Adipocyte (in vitro differentiated cells): ENCODE measurements at regions not wholly inside any gene's neighbourhood (a gene's known extent, or its start where the extent isn't known, plus 50 kb on each side); places are given as distances from the start of the nearest gene placed in this dataset.

Source experiments
- DNase-seq: peaks from one replicate; pipeline ENCODE4 v3.0.0-alpha.2; 2015; ENCODE audit warnings: low read depth
- H3K27me3 ChIP-seq: replicated peaks from 2 replicates; pipeline ENCODE4 v1.7.0; 2013; ENCODE audit warnings: mild to moderate bottlenecking, low read length, moderate library complexity; ENCODE audit not compliant: control insufficient read depth, insufficient read depth
- H3K36me3 ChIP-seq: 2 replicates; pipeline ENCODE4 v1.7.0; 2013; ENCODE audit warnings: low read length, mild to moderate bottlenecking, moderate library complexity; ENCODE audit not compliant: control insufficient read depth, insufficient read depth, severe bottlenecking
- H3K4me1 ChIP-seq: 2 replicates; pipeline ENCODE4 v1.7.0; 2013; ENCODE audit warnings: mild to moderate bottlenecking, low read length, moderate library complexity; ENCODE audit not compliant: control insufficient read depth, insufficient read depth
- H3K4me3 ChIP-seq: 2 replicates; pipeline ENCODE4 v1.7.0; 2013; ENCODE audit warnings: mild to moderate bottlenecking, low read length, moderate library complexity
- H3K9ac ChIP-seq: 2 replicates; pipeline ENCODE4 v1.7.0; 2013; ENCODE audit warnings: mild to moderate bottlenecking, low read length, moderate library complexity
- H3K9me3 ChIP-seq: 2 replicates; pipeline ENCODE4 v1.7.0; 2013; ENCODE audit warnings: mild to moderate bottlenecking, low read length, moderate library complexity; ENCODE audit not compliant: control insufficient read depth

- Histone ChIP-seq H3K9ac (no peak overlapping the region), H3K36me3 (no peaks in the 10 kb centered on the region), H3K4me1 (no peaks in the 10 kb centered on the region), H3K27me3 (peaks cover 23% of the 10 kb centered on the region), H3K9me3 (no peaks in the 10 kb centered on the region), H3K4me3 (no peak overlapping the region)
- DNase-seq = no peak
Observed at GRCh38 chr7:140238778-140239652, 62.2 kb upstream of the KDM7A start.

- Histone ChIP-seq H3K4me3 (no peak overlapping the region), H3K4me1 (no peaks in the 10 kb centered on the region), H3K9ac (no peak overlapping the region), H3K36me3 (no peaks in the 10 kb centered on the region), H3K9me3 (no peaks in the 10 kb centered on the region), H3K27me3 (peaks cover 26% of the 10 kb centered on the region)
- DNase-seq = no peak
Observed at GRCh38 chr7:140237390-140237789, 60.6 kb upstream of the KDM7A start.

- Histone ChIP-seq H3K4me1 (no peaks in the 10 kb centered on the region), H3K9ac (no peak overlapping the region), H3K27me3 (peaks cover 27% of the 10 kb centered on the region), H3K4me3 (no peak overlapping the region), H3K36me3 (no peaks in the 10 kb centered on the region), H3K9me3 (no peaks in the 10 kb centered on the region)
- DNase-seq = no peak
Observed at GRCh38 chr7:140236626-140237025, 59.8 kb upstream of the KDM7A start.

GRCh38 chr7:140235114-140235513 lies 58.3 kb upstream of the KDM7A start:
- no peak for DNase-seq
- peaks cover 29% of the 10 kb centered on the region for H3K27me3 ChIP-seq

DNA sequence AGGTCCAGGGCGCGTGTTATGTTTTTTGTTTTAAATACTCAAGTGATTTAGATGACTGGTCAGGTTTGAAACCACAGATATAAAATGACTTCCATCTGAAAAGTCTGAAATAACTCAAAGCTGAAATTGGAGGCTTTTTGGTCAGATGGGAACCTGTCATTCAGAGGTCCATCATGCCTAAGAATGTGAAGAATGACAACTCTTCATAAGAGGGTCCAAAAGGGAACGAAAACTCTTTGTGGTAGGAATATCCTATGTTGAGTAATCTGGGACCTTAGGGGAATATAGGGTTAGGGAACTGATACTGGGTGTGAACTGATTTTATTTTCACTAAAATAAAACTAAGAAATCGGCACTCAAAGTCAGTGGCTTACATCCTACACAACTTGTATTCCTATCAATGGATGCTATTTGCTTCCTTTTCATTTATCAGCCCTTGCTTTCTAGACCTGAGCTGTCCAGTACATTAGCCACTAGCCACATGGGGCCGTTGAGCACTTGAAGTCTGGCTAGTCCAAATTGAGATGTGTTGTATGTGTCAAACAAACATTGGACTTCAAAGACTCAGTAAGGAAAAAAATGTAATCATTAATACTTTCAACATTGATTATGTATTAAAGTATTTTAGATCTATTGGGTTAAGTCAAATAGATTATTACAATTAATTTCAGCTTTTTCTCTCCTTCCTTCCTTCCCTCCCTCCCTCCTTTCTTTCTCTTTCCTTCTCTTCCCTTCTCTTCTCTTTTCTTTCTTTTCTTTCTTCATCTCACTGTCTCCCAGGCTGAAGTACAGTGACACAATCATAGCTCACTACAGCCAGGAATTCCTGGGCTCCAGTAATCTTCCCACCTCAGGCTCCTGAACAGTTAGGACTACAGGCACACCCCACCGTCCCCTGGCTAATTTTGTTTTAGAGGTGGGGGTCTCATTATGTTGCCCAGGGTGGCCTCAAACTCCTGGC lies 56.5 kb upstream of the KDM7A start:
- no peak for DNase-seq
- Histone ChIP-seq H3K36me3 (no peaks in the 10 kb centered on the region), H3K4me3 (no peak overlapping the region), H3K9me3 (no peaks in the 10 kb centered on the region), H3K27me3 (peaks cover 17% of the 10 kb centered on the region), H3K9ac (no peak overlapping the region), H3K4me1 (peaks cover 6% of the 10 kb centered on the region)

More at GRCh38 chr7:140235114-140235513, 58.3 kb upstream of the KDM7A start:
- Histone ChIP-seq H3K9me3 (no peaks in the 10 kb centered on the region), H3K4me3 (no peak overlapping the region), H3K9ac (no peak overlapping the region), H3K36me3 (no peaks in the 10 kb centered on the region), H3K4me1 (peaks cover 6% of the 10 kb centered on the region)

DNA sequence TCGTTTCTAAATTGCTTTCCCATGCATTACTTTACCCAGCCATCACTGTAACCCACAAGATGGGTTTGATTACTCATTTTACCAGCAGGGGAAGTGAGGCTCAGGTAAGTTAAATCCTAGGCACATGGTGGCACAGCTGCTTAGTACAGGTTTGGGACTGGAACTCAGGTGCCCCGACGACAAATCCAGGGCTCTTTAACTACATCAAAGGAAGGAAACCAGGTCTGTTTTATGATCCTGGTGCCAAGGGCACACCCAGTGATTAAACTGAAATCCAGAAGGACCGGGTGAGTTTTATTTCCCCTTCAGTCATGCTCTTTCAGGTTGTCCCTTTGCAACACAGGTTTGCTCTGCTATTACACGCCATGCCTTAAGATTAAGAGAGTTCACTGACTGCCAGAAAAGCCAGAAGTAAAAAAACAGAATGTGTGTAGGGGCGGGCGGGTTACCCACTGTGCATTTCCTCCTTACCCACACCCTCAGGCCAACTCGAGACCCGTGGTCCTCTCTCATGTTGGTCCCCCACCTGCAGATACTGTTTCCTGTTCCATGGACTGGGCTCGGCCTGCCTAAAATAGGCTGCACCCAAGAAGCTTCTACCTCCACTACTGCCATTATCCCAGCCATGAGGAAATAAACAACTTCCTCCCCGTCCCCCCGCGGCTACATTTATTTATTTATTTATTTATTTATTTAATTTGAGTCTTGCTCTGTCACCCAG lies 55.1 kb upstream of the KDM7A start:
- DNase-seq = no peak
- H3K4me3 ChIP-seq = peak overlapping the region; percentile 87
- H3K9me3 ChIP-seq = no peaks in the 10 kb centered on the region
- H3K27me3 ChIP-seq = peaks cover 15% of the 10 kb centered on the region
- no peaks in the 10 kb centered on the region for H3K36me3 ChIP-seq
- H3K9ac ChIP-seq = no peak overlapping the region
- H3K4me1 ChIP-seq = peaks cover 6% of the 10 kb centered on the region

DNA sequence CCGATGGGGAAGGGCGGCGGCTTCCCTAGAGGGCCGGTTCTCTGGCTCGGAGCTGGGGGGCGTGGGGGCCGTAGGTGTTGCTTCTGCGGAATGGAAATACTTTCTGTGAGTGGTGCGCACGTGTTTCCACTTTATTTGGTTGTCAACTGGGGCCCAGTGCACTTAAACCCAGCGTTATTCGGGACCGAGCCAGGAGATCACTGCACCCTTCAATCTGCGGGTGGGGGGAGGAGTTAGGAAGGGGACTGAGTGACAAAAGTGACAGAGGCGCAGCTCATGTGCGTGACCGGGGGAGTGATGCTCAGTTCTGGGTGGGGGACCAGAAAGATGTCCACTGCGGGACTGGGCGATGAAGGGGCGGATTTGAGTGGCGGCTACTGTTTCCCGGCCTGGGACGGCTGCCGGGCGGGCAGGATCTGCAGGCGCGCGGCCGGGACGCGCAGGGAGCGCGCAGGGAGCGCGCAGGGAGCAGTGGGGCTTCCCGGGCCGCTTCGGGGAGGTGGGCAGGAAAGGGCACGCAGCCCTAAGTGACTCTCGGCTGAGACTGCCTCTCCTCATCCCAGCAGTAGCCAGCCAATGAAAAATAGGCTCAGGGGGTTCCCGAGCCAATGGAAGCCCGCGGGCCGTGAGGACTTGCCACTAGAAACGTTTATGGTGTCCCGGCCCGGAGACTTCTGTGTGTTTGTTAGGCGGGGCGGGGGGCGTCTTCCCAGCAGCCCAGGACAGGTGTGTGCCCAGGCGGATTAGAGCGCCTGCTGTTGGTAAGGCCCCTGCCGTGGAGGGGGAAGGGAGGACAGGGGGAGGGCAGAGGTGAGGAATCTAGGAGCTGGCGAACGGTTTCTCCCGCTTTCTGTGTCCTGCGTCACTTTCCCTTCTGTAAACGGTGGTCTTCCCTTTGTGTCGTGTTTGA lies 54.3 kb upstream of the KDM7A start:
- H3K36me3 ChIP-seq = no peaks in the 10 kb centered on the region
- H3K27me3 ChIP-seq = peaks cover 7% of the 10 kb centered on the region
- H3K9ac ChIP-seq = peak overlapping the region; percentile 64
- peak overlapping the region; percentile 87 for H3K4me3 ChIP-seq
- H3K4me1 ChIP-seq = peaks cover 6% of the 10 kb centered on the region
- peak; percentile 67 for DNase-seq
- no peaks in the 10 kb centered on the region for H3K9me3 ChIP-seq

GRCh38 chr7:140230516-140230860 lies 53.7 kb upstream of the KDM7A start:
- peak; percentile 58 for DNase-seq
- H3K9ac ChIP-seq = peak overlapping the region; percentile 64
- peak overlapping the region; percentile 87 for H3K4me3 ChIP-seq
- no peaks in the 10 kb centered on the region for H3K36me3 ChIP-seq
- peaks cover 6% of the 10 kb centered on the region for H3K27me3 ChIP-seq
- peaks cover 6% of the 10 kb centered on the region for H3K4me1 ChIP-seq
- H3K9me3 ChIP-seq = no peaks in the 10 kb centered on the region

GRCh38 chr7:140229591-140230515 lies 53.1 kb upstream of the KDM7A start:
- Histone ChIP-seq H3K4me1 (peaks cover 6% of the 10 kb centered on the region), H3K27me3 (peaks cover 6% of the 10 kb centered on the region), H3K36me3 (no peaks in the 10 kb centered on the region), H3K4me3 (peak overlapping the region; percentile 87), H3K9ac (peak overlapping the region; percentile 64), H3K9me3 (no peaks in the 10 kb centered on the region)
- DNase-seq = peak; percentile 11
